ENCODE measurements at regions not wholly inside any gene's neighbourhood (a gene's known extent, or its start where the extent isn't known, plus 50 kb on each side); places are given as distances from the start of the nearest gene placed in this dataset.

DNA sequence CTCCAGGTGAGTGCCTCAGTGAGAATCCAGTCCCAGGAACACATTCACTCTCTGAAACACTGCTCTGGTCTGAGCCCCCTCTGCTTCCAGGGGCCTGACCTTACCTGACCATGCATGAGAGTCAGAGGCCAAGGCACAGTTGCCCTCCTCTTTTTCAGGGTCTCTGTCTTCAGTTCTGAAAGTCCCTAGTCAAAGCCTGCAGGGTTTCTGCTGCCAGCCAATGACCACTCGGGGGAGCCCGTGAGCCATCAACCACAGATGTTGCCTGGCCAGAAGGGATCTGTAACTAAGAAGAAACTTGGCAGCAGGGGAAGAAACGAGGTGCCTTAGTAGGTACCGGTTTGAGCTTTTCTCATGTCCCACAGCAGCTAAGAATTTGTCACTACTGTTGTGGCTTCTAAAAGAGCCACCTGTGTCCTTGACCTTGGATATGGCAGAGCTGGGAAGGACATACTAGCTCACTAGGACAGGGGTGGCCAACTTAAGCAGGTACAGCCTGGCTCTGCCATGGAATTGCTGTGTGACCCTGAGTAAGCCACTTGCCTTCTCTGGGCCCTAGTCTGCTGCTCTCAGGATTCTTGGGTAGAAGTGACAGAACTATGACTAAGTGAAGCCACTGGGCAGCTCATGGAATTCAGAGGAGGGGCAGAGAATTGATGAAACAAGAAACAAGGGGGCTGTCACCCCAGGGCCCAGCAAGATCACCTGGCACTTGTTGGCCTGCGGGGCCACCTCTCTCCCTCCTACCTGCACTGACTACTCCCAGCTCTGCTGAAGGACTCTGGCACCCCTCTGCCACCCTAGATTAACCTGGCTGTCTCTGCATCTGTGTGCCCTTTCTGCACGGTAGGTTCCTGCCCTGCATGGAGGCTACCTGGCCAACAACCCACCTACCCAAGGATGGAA is 83.8 kb upstream of the GPR26 start:
- Histone ChIP-seq H2BK12ac (ENCODE audit: insufficient read length, low read depth, low read length) (no peak overlapping the region), H3K14ac (ENCODE audit: insufficient read depth, low read length) (no peak overlapping the region), H2BK5ac (ENCODE audit: insufficient read length, low read length) (no peak overlapping the region), H4K91ac (ENCODE audit: insufficient read length, low read depth, low read length) (no peak overlapping the region), H3K27me3 (ENCODE audit: insufficient read depth, low read length) (no peaks in the 10 kb centered on the region), H2AK5ac (ENCODE audit: insufficient read length, low read length) (no peak overlapping the region), H4K5ac (ENCODE audit: insufficient read length, low read depth, low read length) (no peak overlapping the region), H3K4ac (ENCODE audit: low read depth, low read length) (no peak overlapping the region), H4K8ac (replicated peaks; ENCODE audit: insufficient read length, low read depth, low read length) (no peak overlapping the region), H3K27ac (ENCODE audit: insufficient read length, low read depth, low read length) (no peak overlapping the region), H2AFZ (ENCODE audit: low read length) (no peak overlapping the region), H3K23me2 (ENCODE audit: insufficient read length, low read depth, low read length, poor library complexity, severe bottlenecking) (no peaks in the 10 kb centered on the region), H3K9me3 (ENCODE audit: control insufficient read depth, low read depth, low read length) (no peaks in the 10 kb centered on the region), H3K9ac (ENCODE audit: extremely low read depth, insufficient read length, low read length) (no peak overlapping the region), H3T11ph (ENCODE audit: low read length) (no peak overlapping the region), H3K79me1 (ENCODE audit: insufficient read depth, low read depth, low read length, poor library complexity, severe bottlenecking) (no peaks in the 10 kb centered on the region), H3K4me1 (ENCODE audit: insufficient read depth, low read length) (no peaks in the 10 kb centered on the region; the same call in 1 of the 2 replicates), H3K23ac (ENCODE audit: insufficient read length, low read depth, low read length) (no peak overlapping the region), H3K4me2 (ENCODE audit: insufficient read depth, insufficient read length, low read length) (no peak overlapping the region), H3K56ac (ENCODE audit: insufficient read length, low read depth, low read length) (no peak overlapping the region), H2BK20ac (ENCODE audit: low read depth, low read length, poor library complexity, severe bottlenecking) (no peak overlapping the region), H3K18ac (ENCODE audit: insufficient read length, low read depth, low read length) (no peak overlapping the region), H2BK120ac (ENCODE audit: low read depth, low read length, poor library complexity, severe bottlenecking) (no peak overlapping the region), H2BK15ac (ENCODE audit: low read depth, low read length) (no peak overlapping the region), H3K79me2 (ENCODE audit: insufficient read depth, low read length) (no peaks in the 10 kb centered on the region), H4K20me1 (ENCODE audit: control insufficient read depth, insufficient read depth, insufficient read length) (no peaks in the 10 kb centered on the region)
- peaks cover 31 to 34% of the 10 kb centered on the region in 2 experiments for H3K4me1 Mint-ChIP-seq
- H3K4me3 Mint-ChIP-seq = no peak overlapping the region; a peak in 1 of 5 replicates
- peaks cover 43% of the 10 kb centered on the region for H3K27me3 Mint-ChIP-seq (ENCODE audit: low read depth)
- no peak overlapping the region for H3K27ac Mint-ChIP-seq
- no peaks in the 10 kb centered on the region; a peak in 1 of 7 replicates for H3K36me3 Mint-ChIP-seq (ENCODE audit: insufficient read depth in 1 of 3, low read depth in 3 of 3)
- H3K9me3 Mint-ChIP-seq = 0 out of 5 replicates have a peak, but pooled peaks cover 0 to 2% of the 10 kb centered on the region in 2 experiments
- TF ChIP-seq, protein P1, sequence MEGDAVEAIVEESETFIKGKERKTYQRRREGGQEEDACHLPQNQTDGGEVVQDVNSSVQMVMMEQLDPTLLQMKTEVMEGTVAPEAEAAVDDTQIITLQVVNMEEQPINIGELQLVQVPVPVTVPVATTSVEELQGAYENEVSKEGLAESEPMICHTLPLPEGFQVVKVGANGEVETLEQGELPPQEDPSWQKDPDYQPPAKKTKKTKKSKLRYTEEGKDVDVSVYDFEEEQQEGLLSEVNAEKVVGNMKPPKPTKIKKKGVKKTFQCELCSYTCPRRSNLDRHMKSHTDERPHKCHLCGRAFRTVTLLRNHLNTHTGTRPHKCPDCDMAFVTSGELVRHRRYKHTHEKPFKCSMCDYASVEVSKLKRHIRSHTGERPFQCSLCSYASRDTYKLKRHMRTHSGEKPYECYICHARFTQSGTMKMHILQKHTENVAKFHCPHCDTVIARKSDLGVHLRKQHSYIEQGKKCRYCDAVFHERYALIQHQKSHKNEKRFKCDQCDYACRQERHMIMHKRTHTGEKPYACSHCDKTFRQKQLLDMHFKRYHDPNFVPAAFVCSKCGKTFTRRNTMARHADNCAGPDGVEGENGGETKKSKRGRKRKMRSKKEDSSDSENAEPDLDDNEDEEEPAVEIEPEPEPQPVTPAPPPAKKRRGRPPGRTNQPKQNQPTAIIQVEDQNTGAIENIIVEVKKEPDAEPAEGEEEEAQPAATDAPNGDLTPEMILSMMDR (conservative IDR thresholded peaks at IDR 0.05) = peak; percentile 95
- WGBS (ENCODE audit: extremely low coverage, insufficient read length, low lambda C conversion rate) = no CpG with 5 or more reads among the region's 6 CpGs
- DNase-seq = peak; percentile 88

Data from H9 (cell line).